Endothelial cell of umbilical vein (primary cell): ENCODE measurements at regions not wholly inside any gene's neighbourhood (a gene's known extent, or its start where the extent isn't known, plus 50 kb on each side); places are given as distances from the start of the nearest gene placed in this dataset.

Experiments used
- BruUV-seq: library from RNA; stranded (reverse); fragments of 400-500 nt; replicated peaks from 2 replicates; lab custom pipeline; 2021; lab: Mats Ljungman, UMichigan
- CTCF ChIA-PET: fragments of 300-600, 350-600 bp; sonication (Branson Sonifier 250); formaldehyde crosslinking; loops from one replicate; lab custom pipeline; 2021; ENCODE audit warnings: antibody characterized with exemption, inconsistent platforms; lab: Charles Lee
- POLR2A ChIA-PET: fragments of 300-600, 350-600 bp; sonication (Branson Sonifier 250); formaldehyde crosslinking; loops from one replicate; lab custom pipeline; 2021; ENCODE audit warnings: antibody characterized with exemption, inconsistent platforms; lab: Charles Lee
- DNase-seq: peaks from one replicate; pipeline ENCODE4 v3.0.0-alpha.2; 2011; ENCODE audit warnings: low read depth, low spot score
- FAIRE-seq: peaks from 2 replicates; lab custom pipeline; 2011; peaks lifted over from hg19 to GRCh38; lab: Jason Lieb, UNC
- H2AFZ ChIP-seq: 2 replicates; pipeline ENCODE4 v1.6.0; 2012; ENCODE audit warnings: low read depth, low read length, control low read depth, inconsistent platforms
- H3K27ac ChIP-seq: 2 replicates; pipeline ENCODE4 v1.5.1; 2011; ENCODE audit warnings: low read depth, mild to moderate bottlenecking, control low read depth, low read length, moderate library complexity; ENCODE audit not compliant: insufficient read depth
- H3K27me3 ChIP-seq, 2 experiments: 2 replicates each; pipeline versions ENCODE4 v1.6.0 to v1.6.1; 2011; ENCODE audit warnings: low read length in 2 of 2, mixed read lengths in 1 of 2; ENCODE audit not compliant: control insufficient read depth in 2 of 2, insufficient read depth in 2 of 2
- H3K36me3 ChIP-seq, 2 experiments: 2 replicates in 1 of 2; 3 replicates in 1 of 2; pipeline ENCODE4 v1.5.1; 2011; ENCODE audit warnings: low read length in 2 of 2, mild to moderate bottlenecking in 1 of 2, moderate library complexity in 1 of 2; ENCODE audit not compliant: control insufficient read depth in 2 of 2, insufficient read depth in 2 of 2; ENCODE audit errors: extremely low read depth in 1 of 2
- H3K4me1 ChIP-seq: 3 replicates; pipeline ENCODE4 v1.5.1; 2011; ENCODE audit warnings: mild to moderate bottlenecking, low read length; ENCODE audit not compliant: control insufficient read depth, insufficient read depth; ENCODE audit errors: extremely low read depth
- H3K4me2 ChIP-seq: 2 replicates; pipeline ENCODE4 v1.6.1; 2011; ENCODE audit warnings: low read length, control low read depth, mixed read lengths; ENCODE audit not compliant: insufficient read depth
- H3K4me3 ChIP-seq, 3 experiments: fragments of 200-600 bp in 1 of 3; sonication (generic), shearing (Covaris generic) in 1 of 3; replicated peaks in 1 of 3; 2 replicates each; pipeline ENCODE4 v1.5.1; 2011 to 2016; ENCODE audit warnings: control low read depth in 3 of 3, low read length in 3 of 3, mild to moderate bottlenecking in 2 of 3, inconsistent platforms in 1 of 3, low read depth in 1 of 3, moderate library complexity in 1 of 3; ENCODE audit not compliant: insufficient read depth in 1 of 3
- H3K79me2 ChIP-seq: 2 replicates; pipeline ENCODE4 v1.6.0; 2012; ENCODE audit warnings: low read length, inconsistent platforms; ENCODE audit not compliant: control insufficient read depth, insufficient read depth
- H3K9ac ChIP-seq: replicated peaks from 2 replicates; pipeline ENCODE3; 2011; ENCODE audit warnings: low read length, control low read depth; ENCODE audit not compliant: insufficient read depth; ENCODE audit errors: extremely low read depth
- H3K9me1 ChIP-seq: replicated peaks from 3 replicates; pipeline ENCODE4 v1.6.0; 2011; ENCODE audit warnings: mild to moderate bottlenecking, low read length; ENCODE audit not compliant: control insufficient read depth, insufficient read depth; ENCODE audit errors: extremely low read depth
- H3K9me3 ChIP-seq: replicated peaks from 2 replicates; pipeline ENCODE4 v1.5.1; 2012; ENCODE audit warnings: low read length, inconsistent platforms; ENCODE audit not compliant: control insufficient read depth, insufficient read depth
- H4K20me1 ChIP-seq: replicated peaks from 2 replicates; pipeline ENCODE3; 2011; ENCODE audit warnings: mild to moderate bottlenecking, low read length; ENCODE audit not compliant: control insufficient read depth, insufficient read depth; ENCODE audit errors: extremely low read depth
- CTCF ChIP-seq, 2 donors: IDR thresholded peaks; 1 replicate in 1 of 2; 2 replicates in 1 of 2; pipeline ENCODE4 v1.5.1; 2011; ENCODE audit warnings: low read length in 2 of 2, mild to moderate bottlenecking in 2 of 2, moderate library complexity in 2 of 2, control low read depth in 1 of 2, inconsistent platforms in 1 of 2, low read depth in 1 of 2; ENCODE audit not compliant: insufficient read depth in 1 of 2; ENCODE audit errors: extremely low read depth in 1 of 2
- EZH2 ChIP-seq: IDR thresholded peaks from 2 replicates; pipeline ENCODE4 v1.6.1; 2012; ENCODE audit warnings: borderline replicate concordance, low read depth, mild to moderate bottlenecking, moderate library complexity, low read length, inconsistent platforms; ENCODE audit not compliant: severe bottlenecking
- FOS ChIP-seq: IDR thresholded peaks from 2 replicates; pipeline ENCODE4 v1.6.1; 2011; ENCODE audit warnings: mild to moderate bottlenecking, low read length, moderate library complexity, borderline replicate concordance; ENCODE audit not compliant: insufficient read depth
- GATA2 ChIP-seq: IDR thresholded peaks from 2 replicates; pipeline ENCODE4 v1.7.0; 2011; ENCODE audit warnings: low read depth, mild to moderate bottlenecking, moderate library complexity, mixed read lengths, low read length; ENCODE audit not compliant: insufficient read length, insufficient read depth
- JUN ChIP-seq: IDR thresholded peaks from 2 replicates; pipeline ENCODE4 v1.6.1; 2011; ENCODE audit warnings: borderline replicate concordance, low read depth; ENCODE audit not compliant: insufficient read length, insufficient read depth
- MAX ChIP-seq: IDR thresholded peaks from 2 replicates; pipeline ENCODE4 v1.6.1; 2011; ENCODE audit not compliant: insufficient read depth, insufficient read length
- MYC ChIP-seq: IDR thresholded peaks from one replicate; pipeline ENCODE4 v1.6.1; 2011; ENCODE audit warnings: mild to moderate bottlenecking, low read depth, low read length
- POLR2A ChIP-seq: IDR thresholded peaks from 2 replicates; pipeline ENCODE4 v1.6.1; 2012; ENCODE audit warnings: low read depth, mild to moderate bottlenecking, control low read depth, low read length
- POLR2AphosphoS5 ChIP-seq: IDR thresholded peaks from 2 replicates; pipeline ENCODE4 v1.6.1; 2012; ENCODE audit warnings: low read depth, mild to moderate bottlenecking, control low read depth, low read length, moderate library complexity; ENCODE audit not compliant: insufficient read depth
- dilution Hi-C: fragments of 300-500 bp; cut with MboI; formaldehyde crosslinking; loops from one replicate; pipeline ENCODE4 v1.15.0; 2019; ENCODE audit warnings: low sequenced_read_pairs; ENCODE audit not compliant: extremely low pct_ligation_motif_present
- intact Hi-C: fragments of 100-400 bp; cut with micrococcal nuclease; formaldehyde crosslinking; loops from one replicate; pipeline ENCODE4 v1.10.0; 2022

- intact Hi-C loops, result no loop called here
- Histone ChIP-seq H3K9me3 (no peaks in the 10 kb centered on the region), H3K79me2 (no peaks in the 10 kb centered on the region), H3K9ac (no peak overlapping the region), H3K4me2 (no peak overlapping the region), H3K27me3 (no peaks in the 10 kb centered on the region), H2AFZ (no peak overlapping the region), H3K9me1 (no peaks in the 10 kb centered on the region), H3K27ac (no peak overlapping the region), H3K36me3 (no peaks in the 10 kb centered on the region), H3K4me1 (no peaks in the 10 kb centered on the region), H3K4me3 (no peak overlapping the region), H4K20me1 (no peaks in the 10 kb centered on the region)
- dilution Hi-C loops, result no loop called here
- BruUV-seq, result no TSS peak
- DNase-seq (no peak), FAIRE-seq (no peak)
- CTCF ChIA-PET, result interaction anchor here (0.9 to 1.5 kb wide), 3 partner anchors 11 to 43 kb away, joined by 3 to 4 read pairs (median 3); no protein-coding TSS in a partner anchor
- no peak for TF ChIP-seq CTCF (IDR thresholded peaks at IDR 0.05; ENCODE audit: extremely low read depth in 1 of 2, insufficient read depth in 1 of 2, low read depth in 1 of 2, low read length in 2 of 2)
- TF ChIP-seq MYC, result no peak
- TF ChIP-seq POLR2A, result no peak
- no peak for TF ChIP-seq GATA2
- TF ChIP-seq JUN, result no peak
- TF ChIP-seq EZH2, result no peak
- TF ChIP-seq POLR2AphosphoS5, result no peak
- TF ChIP-seq MAX, result no peak
- no peak for TF ChIP-seq FOS
- POLR2A ChIA-PET, result no interaction called here
Observed at GRCh38 chr22:27195494-27195893, 538.1 kb downstream of the MIAT start.
